ENCODE measurements at regions not wholly inside any gene's neighbourhood (a gene's known extent, or its start where the extent isn't known, plus 50 kb on each side); places are given as distances from the start of the nearest gene placed in this dataset.
A peak's percentile ranks its signal among the peaks of the same experiment; 100 is the strongest.
"Not testable (repeated sequence)": the region's sequence is repeated elsewhere in the genome, so short reads cannot be mapped to it uniquely, and the experiment has no call there.

DNA sequence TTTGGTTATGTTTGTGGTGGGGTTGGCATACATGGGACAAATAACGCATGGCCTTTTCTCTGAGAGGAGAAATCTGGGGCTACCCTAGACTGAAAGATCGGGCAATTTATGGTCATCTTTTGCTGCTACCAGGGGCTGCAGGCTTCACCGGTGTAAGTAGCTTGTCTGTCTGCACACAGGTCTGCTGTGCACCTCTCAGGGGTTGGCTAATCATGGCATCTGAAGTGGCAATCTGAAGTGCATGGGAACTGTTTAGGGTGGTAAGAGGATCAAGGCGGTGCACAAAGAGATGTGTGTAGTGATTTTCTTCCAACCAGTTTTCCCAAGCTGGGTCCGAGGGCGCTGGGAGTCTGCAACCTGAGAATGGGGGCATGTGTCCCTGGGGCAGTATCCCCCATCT is 141.3 kb downstream of the EMP1 start:
- DNase-seq, result no peak

DNA sequence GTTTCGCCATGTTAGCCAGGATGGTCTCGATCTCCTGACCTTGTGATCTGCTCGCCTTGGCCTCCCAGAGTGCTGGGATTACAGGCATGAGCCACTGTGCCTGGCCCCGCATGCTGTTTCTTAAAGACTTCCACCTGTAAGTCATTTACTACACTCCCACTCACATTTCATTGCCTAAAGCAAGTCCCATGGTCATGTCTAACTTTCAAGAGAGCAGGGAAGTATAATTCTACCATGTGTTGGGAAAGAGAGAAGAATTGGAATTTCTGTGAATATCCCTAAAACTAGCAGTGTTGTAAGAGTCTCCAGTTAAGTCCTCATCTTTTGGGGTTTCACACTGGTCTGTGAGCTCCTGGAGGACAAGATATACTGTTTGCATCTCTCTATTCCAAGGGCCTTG is 139.7 kb downstream of the EMP1 start:
- DNase-seq, result no peak

DNA sequence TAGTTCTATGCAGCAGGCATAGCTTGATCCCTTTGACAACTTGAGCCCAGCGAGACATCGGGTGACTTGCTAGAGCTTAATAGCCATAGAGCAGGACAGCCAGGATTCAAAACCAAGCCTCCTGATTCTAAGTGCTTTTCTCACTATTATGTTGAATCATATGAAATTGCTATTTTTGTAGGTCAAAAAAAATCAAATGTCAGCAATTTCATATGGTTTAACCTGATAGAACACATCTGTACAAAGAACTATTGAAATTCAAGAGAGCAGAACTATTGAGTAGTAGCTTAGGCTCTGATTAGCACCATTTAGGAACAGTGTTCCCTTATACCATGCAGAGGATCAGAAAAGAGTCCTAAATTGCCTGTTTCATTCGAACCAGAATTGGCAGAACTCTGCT is 132.0 kb downstream of the EMP1 start:
- no peak for DNase-seq

DNA sequence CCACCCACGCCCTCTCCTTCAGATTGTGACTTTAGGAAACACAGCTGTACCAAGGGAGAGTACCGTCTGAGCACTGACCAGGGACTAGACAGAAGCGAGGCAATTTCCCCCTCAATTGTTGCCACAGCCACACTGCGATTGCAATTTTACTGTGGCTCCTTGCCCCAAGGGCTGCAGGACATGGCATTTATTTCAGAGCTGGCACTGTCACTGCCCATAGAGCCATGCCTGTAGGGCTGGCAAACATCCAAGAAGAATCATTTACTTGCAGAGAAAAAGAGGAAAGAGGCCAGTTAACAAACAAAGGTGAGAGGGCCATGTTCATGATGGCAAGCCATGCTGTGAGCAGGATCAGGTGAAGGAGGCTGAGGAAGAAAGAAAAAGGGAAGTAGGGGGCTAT is 129.6 kb downstream of the EMP1 start:
- no peak for DNase-seq

DNA sequence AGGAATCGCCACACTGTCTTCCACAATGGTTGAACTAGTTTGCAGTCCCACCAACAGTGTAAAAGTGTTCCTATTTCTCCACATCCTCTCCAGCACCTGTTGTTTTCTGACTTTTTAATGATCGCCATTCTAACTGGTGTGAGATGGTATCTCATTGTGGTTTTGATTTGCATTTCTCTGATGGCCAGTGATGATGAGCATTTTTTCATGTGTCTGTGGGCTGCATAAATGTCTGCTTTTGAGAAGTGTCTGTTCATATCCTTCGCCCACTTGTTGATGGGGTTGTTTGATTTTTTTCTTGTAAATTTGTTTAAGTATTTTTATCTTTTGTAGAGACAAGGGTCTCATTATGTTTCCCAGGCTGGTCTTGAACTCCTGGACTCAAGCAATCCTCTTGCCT is 128.5 kb downstream of the EMP1 start:
- DNase-seq, result not testable (repeated sequence)

DNA sequence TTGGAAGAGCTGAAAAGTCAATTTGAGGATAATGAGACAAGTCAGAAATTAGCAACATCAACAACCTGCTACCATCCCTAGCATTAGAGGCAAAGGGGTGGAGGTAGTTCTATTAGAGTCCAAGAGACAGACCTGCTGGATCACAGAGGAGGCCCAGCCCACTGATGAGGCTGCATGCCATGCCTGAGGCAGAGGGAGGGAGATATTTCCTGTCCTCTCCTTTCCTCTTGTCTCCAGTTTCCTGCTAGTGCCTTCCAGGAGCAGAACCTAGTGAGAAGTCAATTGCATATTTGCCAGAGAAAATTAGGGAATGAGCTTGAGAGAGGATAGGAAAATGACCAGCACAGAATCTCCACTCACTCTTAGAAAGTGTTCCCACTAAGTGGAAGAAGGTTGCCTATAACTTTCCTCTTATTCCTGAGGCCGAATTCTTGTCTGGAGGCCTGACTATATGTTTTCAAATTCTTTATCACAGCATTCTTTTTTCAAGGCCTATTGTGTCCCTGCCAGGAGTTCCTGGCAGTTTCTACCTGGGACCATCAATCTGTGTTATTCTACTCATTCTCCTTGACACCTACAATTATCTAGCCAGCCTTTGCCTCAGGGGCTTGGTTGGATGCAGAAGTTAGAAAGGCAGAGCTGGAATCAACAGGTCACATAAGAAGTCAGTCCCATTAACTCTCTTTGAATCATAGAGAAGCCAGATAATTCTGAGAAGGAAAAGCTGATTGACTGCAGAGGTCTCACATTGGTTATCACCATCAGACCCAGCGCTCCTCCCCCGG is 121.9 kb downstream of the EMP1 start:
- no peak for DNase-seq

DNA sequence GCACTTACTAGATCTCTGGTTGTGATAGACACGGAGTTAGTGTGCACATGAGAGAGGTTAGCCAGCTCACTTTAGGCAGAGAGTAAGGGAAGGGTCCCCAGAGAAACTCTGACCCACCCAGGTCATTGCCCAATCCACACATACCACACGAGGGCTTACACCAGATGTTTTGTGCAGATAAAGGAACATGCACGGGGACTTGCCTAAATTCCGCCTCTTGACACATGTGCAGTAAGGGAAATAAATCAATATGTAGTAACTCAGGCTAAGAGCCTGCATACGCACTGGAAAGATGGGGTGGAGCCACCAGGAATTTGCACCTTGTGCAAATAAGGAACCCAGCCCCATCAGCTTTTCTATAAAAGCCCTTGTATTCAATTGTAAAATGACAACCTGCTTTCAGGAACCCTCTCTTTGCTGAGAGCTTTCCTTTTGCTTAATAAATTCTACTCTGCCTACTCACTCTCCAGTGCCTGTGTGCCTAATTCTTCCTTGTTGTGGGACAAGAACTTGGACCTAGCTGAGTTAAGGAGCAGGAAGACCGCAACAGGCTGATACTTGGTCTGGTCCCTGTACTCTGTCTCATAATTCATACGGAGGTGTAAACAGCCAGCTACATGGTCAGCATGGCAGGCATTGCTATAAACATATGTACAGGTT is 120.2 kb downstream of the EMP1 start:
- DNase-seq, result no peak

DNA sequence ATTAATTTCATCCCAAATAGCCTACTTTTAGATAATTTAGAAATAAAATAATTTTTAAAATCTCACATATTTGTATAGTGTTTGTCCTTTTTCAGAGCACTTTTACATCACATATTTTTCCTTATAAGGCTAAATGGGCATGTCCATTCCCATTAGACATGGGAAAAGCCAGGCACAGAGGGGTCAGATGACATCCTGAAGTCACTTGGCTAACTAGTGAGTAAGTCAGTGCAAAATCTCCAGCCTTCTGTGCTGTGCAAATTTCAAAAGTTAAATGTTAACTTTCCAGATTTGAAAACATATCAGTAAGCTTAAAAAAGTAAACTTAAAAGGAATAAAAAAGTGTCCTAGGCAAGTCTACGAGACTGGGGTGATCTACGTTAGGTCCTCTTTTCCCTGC is 117.4 kb downstream of the EMP1 start:
- DNase-seq, result no peak

DNA sequence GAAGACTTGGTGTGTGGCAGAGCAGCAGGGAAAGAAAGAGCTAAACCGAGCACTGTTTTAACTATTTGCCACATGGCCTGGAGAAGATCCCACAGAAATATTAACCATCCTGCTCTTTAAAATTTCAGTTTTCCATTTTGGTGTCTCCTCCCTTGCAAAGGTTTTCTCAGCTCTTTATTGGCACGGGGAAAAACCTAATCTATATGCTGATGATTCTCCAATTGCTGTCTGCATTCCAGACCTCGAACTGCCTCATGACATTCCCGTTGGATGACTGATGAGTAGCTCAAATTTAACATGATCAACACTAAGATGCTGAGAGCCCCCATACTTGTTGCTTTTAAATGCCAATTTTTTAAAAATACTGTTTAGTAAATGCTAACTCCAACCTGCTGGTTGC is 115.0 kb downstream of the EMP1 start:
- no peak for DNase-seq

DNA sequence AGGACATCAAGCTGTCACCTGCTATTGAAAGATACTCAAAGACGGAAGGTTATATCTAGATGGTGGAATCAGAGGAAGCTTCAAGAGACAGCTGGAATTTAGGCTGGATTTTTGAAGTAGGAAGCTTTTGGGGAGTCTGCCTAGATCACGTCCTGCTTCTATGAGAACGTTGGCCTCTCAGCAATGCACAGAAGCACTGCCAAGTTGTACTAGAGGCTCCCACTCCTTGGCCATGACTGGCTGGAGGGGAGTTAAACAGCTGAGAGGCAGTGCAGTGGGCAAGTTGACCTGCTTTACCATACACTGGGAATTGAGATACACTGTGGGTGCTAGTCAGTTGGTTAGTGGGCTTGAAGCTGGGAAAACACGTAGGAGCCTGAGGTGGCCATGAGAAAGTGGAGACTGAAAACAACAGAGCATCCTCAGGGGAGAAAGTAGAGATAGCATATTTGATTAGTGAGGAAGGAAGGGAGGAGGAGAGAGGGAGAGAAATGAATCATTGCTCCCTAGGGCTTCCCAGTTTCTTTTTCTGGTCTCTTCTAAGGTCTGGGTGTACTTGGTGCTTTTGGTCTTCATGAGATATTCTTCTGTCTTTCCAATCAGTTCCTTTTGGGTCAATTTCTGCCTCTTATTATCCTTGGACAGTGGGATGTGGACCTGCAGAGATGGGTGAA is 110.8 kb downstream of the EMP1 start:
- no peak for DNase-seq

DNA sequence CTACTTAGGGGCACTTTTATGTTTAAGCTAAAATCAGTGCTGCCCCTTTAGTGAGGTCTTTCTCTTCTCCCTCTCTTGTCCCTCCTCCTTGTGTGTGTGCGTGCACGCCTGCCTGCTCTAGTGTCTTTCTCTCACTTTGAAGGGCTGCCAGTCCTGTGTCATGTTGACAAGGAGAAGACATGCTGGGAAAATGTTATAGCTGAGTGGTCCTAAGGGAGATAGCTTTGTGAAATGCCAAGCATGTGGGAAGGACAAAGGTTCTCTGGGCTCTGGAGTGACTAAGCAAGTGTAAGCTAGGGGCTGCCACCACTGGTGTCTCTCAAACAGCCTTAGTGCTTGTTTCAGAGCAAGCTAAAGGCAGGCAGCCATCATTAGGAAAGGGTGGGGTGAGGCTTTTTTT is 108.4 kb downstream of the EMP1 start:
- no peak for DNase-seq

DNA sequence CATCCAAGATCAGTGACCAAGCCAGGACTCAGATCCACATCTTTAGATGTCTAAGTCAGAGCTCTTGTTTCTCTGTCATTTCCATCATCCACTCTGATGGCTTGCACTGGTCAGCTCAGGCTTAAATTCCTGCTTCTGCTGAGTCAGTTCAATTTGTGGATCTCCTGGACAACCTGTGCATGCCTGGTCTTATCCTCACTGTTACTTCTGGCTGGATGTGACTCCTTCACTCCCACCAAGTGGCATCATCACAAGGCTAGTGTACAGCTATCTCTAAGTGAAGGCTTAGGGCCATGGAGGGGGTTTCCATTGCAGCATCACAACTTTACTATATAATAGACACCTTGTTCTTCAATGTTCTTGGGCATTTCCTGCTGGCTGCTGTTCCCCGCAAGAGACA is 102.9 kb downstream of the EMP1 start:
- DNase-seq, result no peak

DNA sequence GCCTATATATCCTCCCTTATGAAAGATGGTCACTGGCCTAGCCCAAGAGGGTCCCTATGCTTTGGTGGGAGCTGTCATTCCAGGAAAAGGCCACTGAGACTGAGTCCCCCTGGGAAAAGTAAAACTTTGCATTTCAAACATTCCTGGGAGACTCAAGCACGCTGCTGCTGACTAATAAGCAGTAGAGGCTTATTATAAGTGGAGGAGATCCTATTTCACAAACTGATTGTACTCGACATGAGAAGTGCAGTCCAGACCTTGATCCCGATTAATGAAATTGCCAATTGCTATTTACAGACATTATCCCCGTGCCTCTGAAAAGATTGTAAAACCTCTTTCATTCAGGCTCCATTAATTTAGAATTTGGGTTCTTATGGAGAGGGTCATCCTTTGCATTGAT is 96.6 kb downstream of the EMP1 start:
- DNase-seq, result no peak

DNA sequence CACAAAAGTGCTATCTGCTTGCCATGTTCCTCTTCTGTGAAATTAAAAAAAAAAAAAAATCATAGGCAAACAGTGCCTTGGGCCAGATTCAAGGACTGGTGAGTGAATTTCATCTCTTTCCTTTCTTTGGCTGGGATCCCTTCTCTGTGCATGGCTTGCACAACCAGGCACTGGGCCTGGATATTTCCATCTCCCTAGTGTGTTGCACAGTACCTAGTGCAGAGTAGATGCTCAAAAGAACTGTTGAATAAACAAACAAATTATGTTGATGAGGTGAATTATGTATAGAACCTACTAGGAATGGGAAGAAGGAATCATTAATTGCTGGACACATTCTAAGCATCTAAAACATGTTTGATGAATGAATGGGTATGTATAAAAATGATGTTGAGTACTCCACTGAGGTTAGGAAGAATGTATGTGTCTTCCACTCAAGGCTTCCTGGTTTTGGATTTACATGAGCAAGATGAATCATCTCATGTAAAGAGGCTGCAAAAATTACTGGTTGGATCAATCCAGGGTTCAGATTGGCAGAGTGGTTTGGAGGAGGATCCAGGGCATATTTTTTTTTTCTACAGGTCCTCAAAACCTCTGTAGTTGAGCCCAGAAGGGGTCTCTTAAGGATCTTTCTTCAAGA is 93.2 kb downstream of the EMP1 start:
- no peak for DNase-seq

DNA sequence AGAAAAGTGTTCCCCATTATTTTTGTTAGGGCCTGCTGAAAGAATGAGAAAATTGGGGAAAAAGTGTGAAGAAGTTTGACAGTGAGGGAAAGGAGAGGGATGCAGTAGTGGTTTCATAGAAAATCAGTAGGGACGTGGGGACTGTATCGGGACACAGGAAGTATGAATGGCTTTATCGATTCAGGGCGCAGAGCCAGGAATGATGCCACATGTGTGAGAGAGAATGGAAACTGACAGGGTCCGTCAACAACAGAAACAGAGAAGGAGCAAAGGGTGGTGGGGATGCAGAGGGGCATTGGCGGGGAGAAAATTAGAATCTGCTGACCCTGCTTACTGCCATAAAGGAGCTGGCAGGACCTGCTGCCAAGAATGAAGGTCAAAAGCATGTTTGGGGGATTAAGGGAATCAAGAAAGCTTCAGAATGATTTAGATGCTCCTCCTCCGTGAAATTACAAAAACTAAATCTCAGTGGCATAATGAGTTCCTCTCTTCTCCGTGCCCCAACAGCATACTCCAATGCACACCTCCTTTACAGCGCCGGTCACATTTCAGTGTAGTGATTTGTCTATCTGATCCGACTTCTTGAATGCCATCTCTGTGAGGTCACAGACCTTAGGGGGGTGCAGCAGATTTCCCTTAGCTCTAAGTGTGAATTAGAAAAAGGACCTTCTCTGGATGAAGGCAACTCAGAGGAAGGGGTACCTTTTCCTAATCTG is 92.6 kb downstream of the EMP1 start:
- DNase-seq, result no peak

DNA sequence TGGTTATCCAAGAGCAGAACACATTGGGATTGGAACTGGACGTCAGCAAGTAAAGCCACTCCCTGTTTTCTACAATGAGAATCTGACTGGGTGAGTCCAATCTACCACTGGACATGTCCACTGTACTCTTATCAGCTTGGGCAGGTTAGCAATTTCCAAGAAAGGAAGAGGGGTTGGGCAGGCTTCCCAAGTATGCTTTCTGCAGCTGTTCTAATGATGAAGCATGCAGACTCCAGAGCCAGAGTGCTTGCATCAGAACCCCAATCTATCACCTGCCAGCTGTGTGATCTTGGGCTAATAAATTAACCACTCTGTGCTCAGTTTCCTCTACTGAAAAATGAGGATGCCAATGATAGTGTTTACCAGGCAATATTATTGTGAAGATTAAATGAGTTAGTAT is 92.0 kb downstream of the EMP1 start:
- no peak for DNase-seq

DNA sequence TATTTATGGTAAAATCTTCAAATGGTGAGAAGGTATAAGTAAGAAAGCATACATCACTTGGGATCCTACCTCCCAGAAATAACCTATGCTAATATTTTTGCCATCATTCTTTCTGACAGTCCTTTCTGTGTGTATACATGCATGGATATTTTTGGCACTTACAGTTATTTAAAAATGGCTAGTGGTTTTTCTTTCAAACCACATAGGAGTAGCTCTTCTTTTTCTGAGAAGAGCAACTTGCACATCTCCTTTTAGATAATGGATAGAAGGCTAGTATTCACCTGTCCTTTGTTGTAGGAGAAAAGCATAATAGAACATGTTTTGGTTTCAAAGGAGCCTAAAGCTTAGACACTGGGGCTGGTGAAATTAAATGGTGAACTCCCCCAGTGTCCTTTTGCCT is 87.3 kb downstream of the EMP1 start:
- DNase-seq, result no peak

DNA sequence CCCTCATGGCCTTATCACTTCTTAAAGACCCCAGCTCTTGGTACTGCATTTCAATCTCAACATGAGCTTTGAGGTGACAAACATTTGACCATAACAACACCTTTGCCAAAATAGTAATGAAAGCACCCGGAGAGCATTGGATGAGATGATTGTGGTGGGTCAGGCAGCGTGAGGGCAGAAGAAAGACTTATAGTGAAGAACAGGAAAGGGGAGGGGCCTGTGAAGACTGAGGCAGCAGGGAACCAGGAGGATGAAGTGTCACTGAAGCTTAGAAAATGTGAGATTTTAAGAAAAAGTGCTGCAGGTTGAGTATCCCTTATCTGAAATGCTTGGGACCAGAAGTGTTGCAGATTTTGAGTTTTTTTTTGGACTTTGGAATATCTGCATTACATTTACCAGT is 86.3 kb downstream of the EMP1 start:
- DNase-seq, result no peak

DNA sequence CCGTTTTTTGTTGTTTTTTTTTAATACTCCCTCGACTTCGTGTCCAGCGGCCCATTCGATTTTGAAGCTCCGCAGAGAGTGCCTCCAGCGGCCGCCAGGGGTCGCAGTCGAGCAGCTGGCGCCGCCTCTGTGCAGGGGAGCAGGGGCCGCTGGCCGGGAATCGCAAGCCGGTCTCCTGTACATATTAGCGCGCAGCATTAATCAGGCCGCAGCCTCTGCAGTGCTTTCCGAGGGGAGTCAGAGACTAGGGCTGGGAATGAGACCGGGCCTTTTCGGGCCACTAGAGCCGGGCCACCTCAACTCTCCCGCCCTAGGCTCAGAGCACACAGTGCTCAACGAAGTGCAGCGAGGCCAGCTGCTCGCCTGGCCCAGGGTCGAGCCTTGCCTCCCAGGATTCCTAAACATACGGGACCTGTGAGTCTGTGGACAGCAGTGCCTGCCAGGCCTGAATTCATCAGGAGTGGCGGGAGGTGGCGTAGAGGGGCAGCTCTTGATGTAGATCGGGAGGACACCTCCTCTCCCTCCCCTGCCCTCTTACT is 81.8 kb downstream of the EMP1 start:
- peak; percentile 46 for DNase-seq

DNA sequence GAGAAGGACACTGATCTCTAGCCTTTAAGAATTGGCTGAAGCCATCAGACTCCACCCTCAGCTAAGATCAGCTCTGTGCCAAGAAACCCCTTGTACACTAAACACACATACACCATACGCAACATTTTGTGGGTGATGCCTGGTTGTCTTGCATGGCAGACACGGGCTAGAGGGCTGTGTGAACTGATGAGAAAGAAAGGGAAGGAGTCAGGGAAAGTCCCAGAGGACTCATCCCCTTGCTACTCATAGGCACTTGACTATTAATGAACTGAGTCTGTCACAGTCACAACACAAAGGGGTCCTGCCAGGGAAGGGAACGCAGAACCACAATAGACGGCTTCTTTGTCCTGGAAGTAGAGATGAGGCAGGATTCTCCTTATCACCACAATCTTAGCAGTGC is 80.8 kb downstream of the EMP1 start:
- no peak for DNase-seq

DNA sequence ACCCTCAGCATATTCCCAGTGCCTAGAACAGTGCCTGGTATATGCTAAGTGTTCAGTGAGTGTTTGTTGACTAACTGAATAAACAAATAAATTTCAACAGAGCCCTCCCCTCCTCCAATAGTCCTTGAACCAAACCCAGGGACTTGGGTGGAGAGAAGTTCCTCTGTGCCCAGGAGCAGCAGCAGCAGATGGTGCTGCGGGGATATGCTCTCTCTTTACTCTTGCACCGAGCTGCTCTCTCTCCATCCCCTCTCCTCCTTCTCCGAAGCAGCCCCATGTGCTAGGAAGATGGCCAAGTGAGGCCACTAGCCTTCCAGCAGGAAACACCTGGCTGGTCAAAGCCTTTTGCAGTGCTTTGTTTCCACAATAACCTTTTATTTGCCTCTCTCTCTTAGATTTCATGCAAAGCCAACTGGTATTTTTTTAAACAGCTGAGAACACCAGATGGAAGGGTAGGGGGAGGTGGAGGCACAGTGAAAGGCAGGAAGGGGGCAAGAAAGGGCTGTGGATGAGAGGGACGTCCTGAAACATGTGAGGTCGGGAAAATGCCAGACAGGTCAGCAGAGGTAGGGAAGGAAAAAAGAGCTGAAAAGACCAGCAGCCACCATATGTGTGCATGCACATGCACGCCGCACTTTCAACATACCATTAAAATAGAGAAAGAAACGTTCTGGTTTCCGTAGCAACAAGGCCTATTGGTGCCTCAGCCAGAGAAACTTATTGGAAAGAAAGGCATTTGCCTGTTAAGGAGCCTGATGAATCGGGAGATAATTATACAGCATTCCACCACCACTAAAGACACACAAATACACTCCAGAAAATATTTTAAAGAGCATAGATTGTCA is 78.9 kb downstream of the EMP1 start:
- DNase-seq, result no peak

DNA sequence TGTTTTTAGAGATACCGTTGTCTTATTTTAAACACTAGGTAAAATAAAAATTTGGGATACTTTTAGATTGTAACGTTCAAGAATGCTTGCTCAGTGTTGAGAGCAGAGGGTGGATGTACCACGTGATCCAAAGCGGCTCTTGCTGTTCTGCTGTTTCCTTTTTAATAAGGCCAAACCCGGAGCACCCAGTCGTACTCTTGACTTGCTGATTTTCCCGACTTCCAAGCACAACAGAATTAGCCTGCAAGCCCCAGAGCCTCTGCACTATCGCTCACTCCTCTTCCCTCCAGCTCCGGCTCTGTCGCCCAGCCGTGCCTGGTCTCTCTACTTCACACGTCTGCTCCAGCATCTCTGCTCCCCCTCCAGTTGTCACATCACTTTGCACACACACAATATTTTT is 77.3 kb downstream of the EMP1 start:
- DNase-seq, result no peak
